Adrenal gland (tissue), 9 donors: ENCODE measurements at regions not wholly inside any gene's neighbourhood (a gene's known extent, or its start where the extent isn't known, plus 50 kb on each side); places are given as distances from the start of the nearest gene placed in this dataset.

Experiments used
- DNase-seq, 7 donors: peaks; one replicate each; pipeline ENCODE4 v3.0.0-alpha.2; 2019 to 2020
- H3K27ac ChIP-seq, 5 donors: fragments of 200-600 bp; sonication (generic) in 4 of 5; 1 replicate in 3 of 5; 2 replicates in 2 of 5; pipeline versions ENCODE4 v1.5.1 to v1.8.0; 2016 to 2020; ENCODE audit warnings: mild to moderate bottlenecking in 1 of 5
- H3K27me3 ChIP-seq: fragments of 200-600 bp; 2 replicates; pipeline ENCODE4 v1.8.0; 2021
- H3K36me3 ChIP-seq, 2 donors: fragments of 200-600 bp; replicated peaks in 1 of 2; 1 replicate in 1 of 2; 2 replicates in 1 of 2; pipeline versions ENCODE4 v1.5.1 to v1.8.0; 2018 to 2022
- H3K4me1 ChIP-seq, 2 donors: fragments of 200-600 bp; replicated peaks in 1 of 2; 1 replicate in 1 of 2; 2 replicates in 1 of 2; pipeline versions ENCODE4 v1.5.1 to v1.8.0; 2018 to 2021
- H3K4me3 ChIP-seq, 4 donors: fragments of 200-600 bp; sonication (generic) in 3 of 4; one replicate each; pipeline ENCODE4 v1.5.1; 2016 to 2018
- H3K9me3 ChIP-seq, 3 donors: fragments of 200-600 bp; sonication (generic) in 1 of 3; replicated peaks in 1 of 3; 1 replicate in 2 of 3; 2 replicates in 1 of 3; pipeline versions ENCODE4 v1.5.1 to v1.8.0; 2016 to 2021
- CTCF ChIP-seq, 6 experiments: fragments of 450-650 bp in 4 of 6; fragments of 200-600 bp in 2 of 6; sonication (generic) in 1 of 6; IDR thresholded peaks; 1 replicate in 5 of 6; 2 replicates in 1 of 6; pipeline versions ENCODE4 v1.5.1 to v1.8.0; 2016 to 2021; ENCODE audit warnings: antibody characterized with exemption in 6 of 6, mild to moderate bottlenecking in 2 of 6, moderate library complexity in 1 of 6
- POLR2A ChIP-seq, 2 donors: fragments of 450-650 bp; IDR thresholded peaks; one replicate each; pipeline ENCODE4 v1.6.1; 2017; ENCODE audit warnings: antibody characterized with exemption in 2 of 2, mild to moderate bottlenecking in 2 of 2, moderate library complexity in 1 of 2
- WGBS, 4 donors: extraction: QIAGEN DNeasy Blood & Tissue Kit in 2 of 4; methylation state at CpG; one replicate each; pipeline versions ENCODE4 v1.1.5 to v1.1.7; 2013 to 2017; 5-methylcytosine and 5-hydroxymethylcytosine counted together
- intact Hi-C, 2 donors: fragments of 100-400 bp; cut with DNase I; formaldehyde crosslinking; loops; one replicate each; pipeline versions ENCODE4 v1.14.1 to v1.15.0; 2022 to 2023
- donor health status: healthy with polysubstance abuse.
- donor health status: Bipolar disorder and iron deficiency.
- donor health status: DM: yes; HTN: yes; CAD: no.
- donor health status: DM: no; HTN: no; CAD: no.
- donor health status: DM: no; HTN: no; CAD: no.

- Histone ChIP-seq H3K36me3 (no peaks in the 10 kb centered on the region), H3K4me3 (no peak overlapping the region), H3K9me3 (no peaks in the 10 kb centered on the region), H3K27ac (no peak overlapping the region), H3K27me3 (no peaks in the 10 kb centered on the region), H3K4me1 (no peaks in the 10 kb centered on the region)
- no peak for DNase-seq
- intact Hi-C loops, result no loop called here
- 64 to 87% (median 78%) methylated on average over 5 of the region's 5 CpGs for WGBS, 4 donors
- no peak for TF ChIP-seq POLR2A (IDR thresholded peaks at IDR 0.05)
- TF ChIP-seq CTCF (IDR thresholded peaks at IDR 0.05), result no peak
Observed at GRCh38 chr12:28811457-28811856, 337.6 kb upstream of the FAR2 start.

- no peaks in the 10 kb centered on the region for H3K36me3 ChIP-seq
- H3K9me3 ChIP-seq, result no peaks in the 10 kb centered on the region
- TF ChIP-seq CTCF (IDR thresholded peaks at IDR 0.05), result no peak
- H3K4me3 ChIP-seq, result no peak overlapping the region
- DNase-seq, result no peak
- intact Hi-C loops, result no loop called here
- H3K27ac ChIP-seq, result no peak overlapping the region
- 76 to 95% (median 82%) methylated on average over 4 of the region's 4 CpGs for WGBS, 4 donors
- no peaks in the 10 kb centered on the region for H3K27me3 ChIP-seq
- no peaks in the 10 kb centered on the region for H3K4me1 ChIP-seq
Observed at GRCh38 chr12:28814246-28814645, 334.8 kb upstream of the FAR2 start.

GRCh38 chr12:28817524-28817923 is 331.6 kb upstream of the FAR2 start:
- H3K27ac ChIP-seq, result no peak overlapping the region
- H3K4me1 ChIP-seq, result no peaks in the 10 kb centered on the region
- no peak for DNase-seq
- no peak overlapping the region for H3K4me3 ChIP-seq
- H3K27me3 ChIP-seq, result no peaks in the 10 kb centered on the region
- WGBS, 4 donors, result 77 to 96% (median 80%) methylated on average over 7 of the region's 7 CpGs
- intact Hi-C loops, result no loop called here
- no peaks in the 10 kb centered on the region for H3K36me3 ChIP-seq
- H3K9me3 ChIP-seq, result no peaks in the 10 kb centered on the region
- no peak for TF ChIP-seq CTCF (IDR thresholded peaks at IDR 0.05)
- no peak for TF ChIP-seq POLR2A (IDR thresholded peaks at IDR 0.05)

- intact Hi-C loops, result no loop called here
- no peak overlapping the region for H3K4me3 ChIP-seq
- no peaks in the 10 kb centered on the region for H3K27me3 ChIP-seq
- no peaks in the 10 kb centered on the region for H3K9me3 ChIP-seq
- H3K36me3 ChIP-seq, result no peaks in the 10 kb centered on the region
- H3K27ac ChIP-seq, result no peak overlapping the region
- no peaks in the 10 kb centered on the region for H3K4me1 ChIP-seq
- WGBS, 4 donors, result 73 to 82% (median 79%) methylated on average over 2 of the region's 2 CpGs
- TF ChIP-seq POLR2A (IDR thresholded peaks at IDR 0.05) (no peak), CTCF (IDR thresholded peaks at IDR 0.05) (no peak)
- no peak for DNase-seq
Observed at GRCh38 chr12:28824193-28824846, 324.8 kb upstream of the FAR2 start.
